Uterus (tissue), 3 donors: ENCODE measurements at regions not wholly inside any gene's neighbourhood (a gene's known extent, or its start where the extent isn't known, plus 50 kb on each side); places are given as distances from the start of the nearest gene placed in this dataset.

Experiments
- DNase-seq, 2 donors: peaks; one replicate each; pipeline ENCODE4 v3.0.0-alpha.2; 2019 to 2020
- H3K27ac ChIP-seq, 2 donors: fragments of 200-600 bp; sonication (generic); 1 replicate in 1 of 2; 2 replicates in 1 of 2; pipeline ENCODE4 v1.5.1; 2016 to 2018
- H3K27me3 ChIP-seq, 2 donors: fragments of 200-600 bp; sonication (generic); one replicate each; pipeline ENCODE4 v1.5.1; 2018 to 2019; ENCODE audit warnings: control low read depth in 1 of 2
- H3K36me3 ChIP-seq, 2 donors: fragments of 200-600 bp; sonication (generic); one replicate each; pipeline ENCODE4 v1.5.1; 2019; ENCODE audit warnings: control low read depth in 1 of 2
- H3K4me1 ChIP-seq, 2 donors: fragments of 200-600 bp; sonication (generic); one replicate each; pipeline ENCODE4 v1.5.1; 2018 to 2019; ENCODE audit warnings: control low read depth in 1 of 2
- H3K4me3 ChIP-seq, 2 donors: fragments of 200-600 bp; sonication (generic); 1 replicate in 1 of 2; 2 replicates in 1 of 2; pipeline ENCODE4 v1.5.1; 2018 to 2019; ENCODE audit warnings: mild to moderate bottlenecking in 1 of 2
- H3K9me3 ChIP-seq, 2 donors: fragments of 200-600 bp; sonication (generic); one replicate each; pipeline ENCODE4 v1.5.1; 2019; ENCODE audit warnings: control low read depth in 1 of 2
- POLR2A ChIP-seq, 2 donors: fragments of 450-650 bp; IDR thresholded peaks; one replicate each; pipeline ENCODE4 v1.6.1; 2016; ENCODE audit warnings: antibody characterized with exemption in 2 of 2, mild to moderate bottlenecking in 1 of 2, moderate library complexity in 1 of 2
- intact Hi-C: fragments of 100-400 bp; cut with DNase I; formaldehyde crosslinking; loops from one replicate; pipeline ENCODE4 v1.15.1; 2023; ENCODE audit warnings: low total_unique reads
- TF ChIP-seq, protein P1 (sequence below), 4 experiments: fragments of 200-600 bp in 2 of 4; fragments of 450-650 bp in 2 of 4; sonication (generic) in 2 of 4; IDR thresholded peaks; one replicate each; pipeline ENCODE4 v1.5.1; 2016 to 2019; ENCODE audit warnings: antibody characterized with exemption in 4 of 4, mild to moderate bottlenecking in 2 of 4, moderate library complexity in 1 of 4
- donor health status: DM: yes; HTN: yes; CAD: no.

DNA sequence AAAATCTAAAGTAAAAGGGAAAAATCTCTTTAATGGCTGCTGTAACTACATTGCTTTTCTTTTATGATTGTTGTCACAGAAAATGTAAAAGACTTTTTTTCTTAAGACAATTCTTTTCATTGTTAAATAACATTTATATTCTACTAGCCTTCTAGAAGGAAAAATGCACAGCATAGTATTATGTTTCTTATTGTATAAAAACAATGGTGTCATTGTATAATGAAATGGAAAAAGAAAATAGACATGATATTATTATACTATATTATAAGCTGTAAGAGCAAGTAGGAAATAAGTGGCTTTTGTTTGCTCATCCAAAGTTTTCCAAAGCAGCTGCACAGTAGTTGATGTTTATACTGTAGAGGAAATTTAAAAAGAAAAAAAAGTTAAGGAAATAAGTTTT is 1021.7 kb downstream of the EFNA5 start:
- H3K27me3 ChIP-seq = no peaks in the 10 kb centered on the region
- H3K27ac ChIP-seq = no peak overlapping the region
- no peaks in the 10 kb centered on the region for H3K4me1 ChIP-seq
- TF ChIP-seq, protein P1, sequence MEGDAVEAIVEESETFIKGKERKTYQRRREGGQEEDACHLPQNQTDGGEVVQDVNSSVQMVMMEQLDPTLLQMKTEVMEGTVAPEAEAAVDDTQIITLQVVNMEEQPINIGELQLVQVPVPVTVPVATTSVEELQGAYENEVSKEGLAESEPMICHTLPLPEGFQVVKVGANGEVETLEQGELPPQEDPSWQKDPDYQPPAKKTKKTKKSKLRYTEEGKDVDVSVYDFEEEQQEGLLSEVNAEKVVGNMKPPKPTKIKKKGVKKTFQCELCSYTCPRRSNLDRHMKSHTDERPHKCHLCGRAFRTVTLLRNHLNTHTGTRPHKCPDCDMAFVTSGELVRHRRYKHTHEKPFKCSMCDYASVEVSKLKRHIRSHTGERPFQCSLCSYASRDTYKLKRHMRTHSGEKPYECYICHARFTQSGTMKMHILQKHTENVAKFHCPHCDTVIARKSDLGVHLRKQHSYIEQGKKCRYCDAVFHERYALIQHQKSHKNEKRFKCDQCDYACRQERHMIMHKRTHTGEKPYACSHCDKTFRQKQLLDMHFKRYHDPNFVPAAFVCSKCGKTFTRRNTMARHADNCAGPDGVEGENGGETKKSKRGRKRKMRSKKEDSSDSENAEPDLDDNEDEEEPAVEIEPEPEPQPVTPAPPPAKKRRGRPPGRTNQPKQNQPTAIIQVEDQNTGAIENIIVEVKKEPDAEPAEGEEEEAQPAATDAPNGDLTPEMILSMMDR (IDR thresholded peaks at IDR 0.05) = no peak
- no peak for TF ChIP-seq POLR2A (IDR thresholded peaks at IDR 0.05)
- no peak for DNase-seq
- intact Hi-C loops = no loop called here
- no peak overlapping the region for H3K4me3 ChIP-seq
- H3K36me3 ChIP-seq = no peaks in the 10 kb centered on the region
- H3K9me3 ChIP-seq = no peaks in the 10 kb centered on the region

- no peak for DNase-seq
- intact Hi-C loops = no loop called here
- Histone ChIP-seq H3K4me3 (no peak overlapping the region), H3K27me3 (no peaks in the 10 kb centered on the region), H3K4me1 (no peaks in the 10 kb centered on the region), H3K27ac (no peak overlapping the region), H3K9me3 (no peaks in the 10 kb centered on the region), H3K36me3 (no peaks in the 10 kb centered on the region)
- TF ChIP-seq, protein P1 (IDR thresholded peaks at IDR 0.05) = no peak
- TF ChIP-seq POLR2A (IDR thresholded peaks at IDR 0.05) = no peak
These were observed 1022.3 kb downstream of the EFNA5 start for GRCh38 chr5:106648401-106648800.

GRCh38 chr5:106646106-106646505 is 1024.6 kb downstream of the EFNA5 start:
- no peaks in the 10 kb centered on the region for H3K36me3 ChIP-seq
- H3K4me3 ChIP-seq = no peak overlapping the region
- H3K27ac ChIP-seq = no peak overlapping the region
- no peaks in the 10 kb centered on the region for H3K27me3 ChIP-seq
- intact Hi-C loops = no loop called here
- TF ChIP-seq, protein P1 (IDR thresholded peaks at IDR 0.05) = no peak
- TF ChIP-seq POLR2A (IDR thresholded peaks at IDR 0.05) = no peak
- DNase-seq = no peak
- H3K9me3 ChIP-seq = no peaks in the 10 kb centered on the region
- no peaks in the 10 kb centered on the region for H3K4me1 ChIP-seq

DNA sequence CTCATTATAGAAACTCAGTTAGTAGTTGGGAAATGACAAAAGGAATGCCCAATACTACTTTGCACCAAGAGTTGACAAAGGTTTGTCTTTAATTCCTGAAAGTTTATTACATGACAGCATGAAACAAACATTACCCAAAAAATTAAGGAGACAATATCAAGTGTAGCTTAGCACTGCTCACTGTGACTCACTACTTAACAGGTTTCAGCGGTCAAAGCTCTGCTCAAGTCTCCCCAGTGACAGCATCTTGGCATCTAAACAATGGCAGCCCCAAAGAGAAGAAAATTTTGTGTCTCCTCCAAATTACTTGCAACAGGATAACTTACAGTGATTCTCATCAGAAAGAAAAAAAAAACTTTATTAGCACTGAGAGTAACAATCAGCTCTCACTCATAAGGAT is 1030.2 kb downstream of the EFNA5 start:
- Histone ChIP-seq H3K36me3 (no peaks in the 10 kb centered on the region), H3K9me3 (no peaks in the 10 kb centered on the region), H3K4me1 (no peaks in the 10 kb centered on the region), H3K4me3 (no peak overlapping the region), H3K27ac (no peak overlapping the region), H3K27me3 (no peaks in the 10 kb centered on the region)
- no peak for DNase-seq
- intact Hi-C loops = no loop called here
- no peak for TF ChIP-seq POLR2A (IDR thresholded peaks at IDR 0.05)
- TF ChIP-seq, protein P1 (IDR thresholded peaks at IDR 0.05) = no peak

DNA sequence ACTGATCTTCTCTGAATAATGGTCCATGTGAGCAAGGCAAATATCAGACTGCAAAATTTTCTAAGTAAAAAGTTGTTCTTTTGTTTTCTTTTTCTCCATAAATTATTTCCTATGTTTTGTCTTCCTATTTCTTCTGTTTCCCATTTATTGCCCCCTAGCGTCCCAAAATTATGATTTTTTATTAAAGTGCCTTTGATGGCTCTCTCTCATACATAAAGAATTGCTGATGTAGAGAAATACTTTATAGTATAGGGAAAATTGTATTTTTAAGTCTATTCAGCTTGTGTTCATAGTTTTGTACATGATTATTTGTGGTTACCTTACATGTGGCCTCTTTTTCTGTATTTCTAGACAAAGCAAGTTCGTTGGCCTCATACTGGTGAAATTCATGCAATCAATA is 1031.2 kb downstream of the EFNA5 start:
- no peaks in the 10 kb centered on the region for H3K27me3 ChIP-seq
- no peaks in the 10 kb centered on the region for H3K9me3 ChIP-seq
- no peaks in the 10 kb centered on the region for H3K36me3 ChIP-seq
- TF ChIP-seq, protein P1 (IDR thresholded peaks at IDR 0.05) = no peak
- no peak for TF ChIP-seq POLR2A (IDR thresholded peaks at IDR 0.05)
- H3K4me3 ChIP-seq = no peak overlapping the region
- no peak for DNase-seq
- intact Hi-C loops = no loop called here
- no peak overlapping the region for H3K27ac ChIP-seq
- H3K4me1 ChIP-seq = no peaks in the 10 kb centered on the region
